SK-MEL-5 (cell line): ENCODE measurements at regions not wholly inside any gene's neighbourhood (a gene's known extent, or its start where the extent isn't known, plus 50 kb on each side); places are given as distances from the start of the nearest gene placed in this dataset.
A peak's percentile ranks its signal among the peaks of the same experiment; 100 is the strongest.

Source experiments
- DNase-seq: peaks from one replicate; pipeline ENCODE4 v3.0.0-alpha.2; 2016; ENCODE audit warnings: low read depth, low spot score
- in situ Hi-C: cut with HindIII; loops from 2 replicates; pipeline ENCODE4 v1.10.0; 2016; ENCODE audit warnings: low sequenced_read_pairs, high pct_unique_total_duplicates, low pct_unique_long_range_greater_than_20kb

DNA sequence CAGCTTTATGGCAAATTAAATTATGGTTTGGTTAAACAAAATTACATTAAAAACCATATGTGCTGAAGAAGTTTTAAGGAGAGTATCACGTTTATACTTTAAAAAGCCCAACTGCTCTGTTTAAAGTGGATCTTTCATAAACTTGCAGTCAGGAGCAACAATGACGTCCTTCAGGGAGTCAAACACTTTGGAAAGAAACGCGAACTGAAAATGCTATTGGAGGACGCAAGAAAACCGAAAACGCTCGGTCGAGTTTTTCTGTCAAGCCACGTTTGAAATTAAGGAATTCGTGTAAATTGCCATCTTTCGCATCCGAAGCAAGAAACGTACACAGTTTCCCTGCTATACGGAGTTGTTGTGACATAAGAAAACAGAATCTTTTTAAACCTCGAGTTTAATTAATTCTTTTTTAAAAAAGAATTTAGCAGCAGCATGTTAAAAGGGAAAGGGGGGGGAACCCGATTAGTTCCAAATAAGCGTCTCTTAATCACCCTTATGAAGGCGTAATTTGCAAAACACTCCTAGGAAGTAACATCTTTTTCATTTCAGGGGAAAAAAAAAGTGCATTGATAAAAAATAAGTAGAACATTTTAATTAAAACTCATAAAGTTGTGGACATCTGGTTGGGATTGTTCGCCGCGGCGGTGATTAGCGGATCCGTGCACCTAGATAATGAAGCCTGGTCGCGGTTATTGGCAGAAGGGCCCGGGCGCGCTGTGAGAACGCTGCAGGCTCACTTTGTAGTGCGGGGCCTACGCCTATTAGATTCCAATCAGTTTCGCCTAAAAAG is 295.4 kb downstream of the TFAP2C start:
- in situ Hi-C loops = no loop called here
- DNase-seq = no peak

- in situ Hi-C loops = no loop called here
- DNase-seq = no peak
Measured at GRCh38 chr20:56925082-56925830, 296.1 kb downstream of the TFAP2C start.

- no peak for DNase-seq
- in situ Hi-C loops = no loop called here
Measured at GRCh38 chr20:56925831-56926170, 296.7 kb downstream of the TFAP2C start.

- in situ Hi-C loops = no loop called here
- no peak for DNase-seq
Measured at GRCh38 chr20:56926501-56926900, 297.4 kb downstream of the TFAP2C start.

DNA sequence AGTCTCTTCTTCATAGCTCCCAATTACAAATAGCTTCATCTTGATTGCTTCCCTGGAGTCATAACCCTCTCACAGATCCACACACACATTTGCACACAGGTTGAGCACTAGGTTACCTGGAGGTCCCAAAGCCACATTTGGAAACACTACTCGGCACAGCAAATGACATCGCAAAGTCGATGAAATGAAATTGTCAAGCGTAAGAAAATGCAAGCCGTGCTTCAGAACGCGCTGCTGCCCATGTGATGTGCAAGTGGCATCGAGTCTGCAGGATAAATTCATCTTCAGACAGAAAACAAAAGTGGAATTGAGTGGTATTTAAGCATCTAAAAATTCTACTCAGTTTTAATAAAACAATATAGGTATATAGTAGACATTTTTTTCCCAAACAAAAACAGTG is 298.0 kb downstream of the TFAP2C start:
- in situ Hi-C loops = no loop called here
- DNase-seq = no peak

- DNase-seq = no peak
Measured at GRCh38 chr20:56928007-56928406, 298.9 kb downstream of the TFAP2C start.

GRCh38 chr20:56929606-56930005 is 300.5 kb downstream of the TFAP2C start:
- in situ Hi-C loops = no loop called here
- no peak for DNase-seq

More at GRCh38 chr20:56928007-56928406, 298.9 kb downstream of the TFAP2C start:
- in situ Hi-C loops = no loop called here

GRCh38 chr20:56930876-56931275 is 301.8 kb downstream of the TFAP2C start:
- in situ Hi-C loops = no loop called here

DNA sequence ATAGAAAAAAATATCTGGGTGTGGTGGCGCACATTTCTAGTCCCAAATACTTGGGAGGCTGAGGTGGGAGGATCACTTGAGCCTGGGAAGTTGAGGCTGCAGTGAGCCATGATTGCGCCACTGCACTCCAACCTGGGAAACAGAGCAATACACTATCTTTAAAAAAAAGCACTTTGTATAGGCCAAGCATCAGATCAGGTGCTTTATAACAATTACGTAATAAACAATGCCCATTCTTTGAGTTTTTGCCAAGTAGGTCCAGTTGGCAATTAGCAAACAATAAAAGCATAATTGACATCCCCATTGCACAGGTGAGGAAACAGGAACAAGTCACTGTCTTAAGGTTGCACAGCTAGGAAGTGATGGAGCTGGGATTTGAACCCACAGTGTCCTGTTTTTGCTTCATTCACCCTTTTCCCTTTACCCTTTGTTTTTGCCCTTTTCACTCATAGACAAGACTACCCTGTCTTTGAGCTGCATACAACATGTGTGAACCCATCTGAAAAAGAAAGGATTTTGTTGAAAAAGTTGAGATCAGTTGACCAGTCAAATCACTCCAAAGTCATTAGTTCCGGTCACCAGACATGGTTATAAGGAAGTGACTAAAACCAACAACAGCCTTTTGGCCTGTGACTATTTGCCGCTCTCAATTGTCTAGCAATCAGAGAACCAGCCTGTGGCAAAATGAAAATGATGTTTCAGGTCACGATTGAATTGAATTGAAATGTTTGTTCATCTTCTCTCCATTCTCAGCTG is 303.6 kb downstream of the TFAP2C start:
- in situ Hi-C loops = no loop called here
- peak; percentile 49 for DNase-seq

More at GRCh38 chr20:56930876-56931275, 301.8 kb downstream of the TFAP2C start:
- DNase-seq = no peak

GRCh38 chr20:56933331-56933698 is 304.2 kb downstream of the TFAP2C start:
- in situ Hi-C loops = no loop called here
- DNase-seq = no peak

- DNase-seq = peak; percentile 96
- in situ Hi-C loops = no loop called here
Measured at GRCh38 chr20:56934888-56935287, 305.8 kb downstream of the TFAP2C start.

GRCh38 chr20:56940466-56940865 is 311.4 kb downstream of the TFAP2C start:
- no peak for DNase-seq
- in situ Hi-C loops = no loop called here

GRCh38 chr20:56941101-56941686 is 312.1 kb downstream of the TFAP2C start:
- no peak for DNase-seq
- in situ Hi-C loops = no loop called here

DNA sequence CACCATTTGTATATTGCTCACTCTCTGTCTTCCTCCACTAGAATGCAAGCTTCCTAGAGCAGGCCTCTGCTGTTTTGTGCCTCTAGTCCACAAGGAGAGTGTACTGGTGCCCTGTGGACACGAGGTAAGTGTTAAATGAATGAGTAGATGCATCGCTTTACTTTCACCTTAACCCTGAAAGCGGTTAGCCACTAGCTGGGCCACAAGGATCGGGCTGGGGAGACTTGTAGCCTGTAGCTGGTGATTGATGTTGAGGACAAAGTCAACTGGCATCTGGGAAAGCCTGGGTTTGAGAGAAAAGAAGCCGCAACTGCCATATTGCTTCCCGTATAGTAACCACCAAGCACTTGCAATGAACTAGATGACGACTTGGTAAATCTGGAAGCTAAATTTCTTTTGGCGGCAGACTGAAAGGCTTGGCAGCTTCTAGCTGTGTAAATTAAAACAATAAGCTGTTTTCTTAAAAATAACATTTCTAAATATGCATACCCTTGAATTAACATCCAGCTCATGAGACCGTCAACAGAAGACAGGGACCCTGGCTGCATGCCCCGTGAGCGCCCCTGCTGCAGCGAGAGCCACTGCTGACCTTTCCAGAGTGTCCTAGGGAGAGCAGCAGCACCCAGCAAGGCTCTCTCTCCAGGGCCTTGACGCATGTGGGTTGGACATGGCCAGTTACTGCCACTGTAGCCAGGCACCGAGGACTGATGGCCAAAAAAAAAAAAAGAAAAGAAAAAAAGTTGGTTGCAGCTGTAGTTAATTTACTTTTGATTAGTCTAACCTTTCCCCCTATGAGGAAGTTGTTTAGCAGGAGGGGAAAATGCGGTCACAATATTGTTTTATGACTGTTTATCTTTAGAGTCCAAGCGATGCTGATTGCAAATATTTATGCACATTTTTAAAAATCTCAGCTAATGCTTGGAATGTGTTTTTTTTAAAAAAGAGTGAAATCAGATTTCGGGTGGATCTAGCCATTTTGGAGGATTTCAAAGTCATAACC is 315.1 kb downstream of the TFAP2C start:
- in situ Hi-C loops = no loop called here
- DNase-seq = no peak

- in situ Hi-C loops = no loop called here
- DNase-seq = peak; percentile 45
Measured at GRCh38 chr20:56945057-56945456, 316.0 kb downstream of the TFAP2C start.

DNA sequence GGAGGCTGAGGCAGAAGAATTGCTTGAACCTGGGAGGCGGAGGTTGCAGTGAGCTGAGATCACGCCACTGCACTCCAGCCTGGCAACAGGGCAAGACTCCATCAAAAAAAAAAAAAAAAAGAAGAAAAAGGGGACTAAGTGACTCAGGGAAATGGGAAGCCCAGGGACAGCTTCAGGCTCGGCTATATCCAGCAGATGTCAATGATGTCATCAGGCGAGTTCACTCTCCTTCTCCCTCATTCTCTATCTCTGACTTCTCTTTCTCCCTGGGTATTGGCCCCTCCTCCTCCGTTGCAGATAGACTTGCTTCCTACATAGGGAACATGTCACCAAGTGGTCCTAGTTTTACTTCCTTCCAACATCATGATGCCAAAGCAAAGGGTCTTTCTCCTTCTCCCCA is 316.8 kb downstream of the TFAP2C start:
- in situ Hi-C loops = no loop called here

GRCh38 chr20:56949318-56949717 is 317.1 kb downstream of the BMP7 start:
- in situ Hi-C loops = no loop called here
- DNase-seq = peak; percentile 28

More for the DNA sequence above, 316.8 kb downstream of the TFAP2C start:
- no peak for DNase-seq
